ENCODE measurements at regions not wholly inside any gene's neighbourhood (a gene's known extent, or its start where the extent isn't known, plus 50 kb on each side); places are given as distances from the start of the nearest gene placed in this dataset.
A peak's percentile ranks its signal among the peaks of the same experiment; 100 is the strongest.

DNA sequence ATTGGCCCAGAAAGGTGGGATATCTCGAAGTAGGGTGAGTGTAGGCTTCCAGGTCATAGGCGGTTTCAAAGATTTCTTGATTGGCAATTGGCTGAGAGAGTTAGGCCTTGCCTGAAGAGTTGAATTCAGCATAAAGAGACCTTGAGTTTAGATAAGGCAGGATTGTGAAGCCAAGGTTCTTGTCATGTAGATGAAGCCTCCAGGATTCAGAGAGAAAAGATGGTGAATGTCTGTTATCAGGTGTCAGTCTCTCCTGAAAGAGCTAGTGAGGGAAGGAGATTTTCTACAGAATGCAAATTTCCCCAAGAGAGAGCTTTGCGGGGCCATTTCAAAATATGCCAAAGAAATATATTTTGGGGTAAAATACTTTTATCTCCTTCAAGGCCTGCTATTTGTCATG lies 217.0 kb upstream of the TLE3 start:
- no peak for DNase-seq (ENCODE audit: extremely low read depth in 1 of 2, low read depth in 1 of 2)

GRCh38 chr15:70314018-70314354 lies 216.3 kb upstream of the TLE3 start:
- no peak for DNase-seq (ENCODE audit: extremely low read depth in 1 of 2, low read depth in 1 of 2)

DNA sequence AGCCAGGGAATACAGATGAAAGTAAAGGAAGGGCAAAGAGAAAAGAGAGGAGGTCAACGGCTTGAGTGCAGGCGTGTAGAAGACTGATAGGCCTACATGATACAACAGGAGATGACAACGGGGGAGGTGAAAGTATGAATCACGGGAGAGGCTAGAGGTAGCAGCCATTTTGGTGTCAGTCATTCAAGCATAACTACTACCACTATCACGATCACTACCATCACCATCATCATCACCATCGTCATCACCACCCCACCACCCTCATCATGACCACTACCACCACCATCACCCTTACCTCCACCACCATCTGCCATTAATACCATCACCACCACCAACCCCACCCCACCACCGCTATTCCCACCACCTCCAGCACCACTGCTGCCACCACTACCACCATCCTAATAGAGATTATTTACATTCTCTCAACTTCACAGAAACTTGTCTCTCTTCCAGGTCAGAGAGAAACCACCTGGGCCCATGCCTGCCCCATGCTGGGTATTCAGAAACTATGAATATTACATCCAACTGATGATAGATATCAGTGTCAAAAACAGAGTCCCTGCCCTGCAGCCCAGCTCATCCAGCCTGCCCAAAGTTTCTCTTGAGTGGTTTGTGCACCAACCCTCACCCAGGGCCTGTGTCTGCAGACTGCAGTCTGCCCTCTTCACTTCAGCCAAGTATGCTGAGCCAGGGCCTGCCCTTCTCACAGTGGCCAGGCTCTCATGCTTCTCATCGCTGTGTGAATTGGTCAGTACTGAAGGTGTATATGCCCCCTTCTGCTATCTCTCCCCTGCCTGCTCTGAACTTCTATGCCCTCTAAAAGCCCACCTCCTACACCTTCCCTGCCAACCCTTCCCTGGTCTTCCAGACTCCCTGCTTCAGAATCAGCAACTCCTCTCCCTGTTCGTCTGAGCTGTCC lies 215.6 kb upstream of the TLE3 start:
- no peak for DNase-seq (ENCODE audit: extremely low read depth in 1 of 2, low read depth in 1 of 2)

DNA sequence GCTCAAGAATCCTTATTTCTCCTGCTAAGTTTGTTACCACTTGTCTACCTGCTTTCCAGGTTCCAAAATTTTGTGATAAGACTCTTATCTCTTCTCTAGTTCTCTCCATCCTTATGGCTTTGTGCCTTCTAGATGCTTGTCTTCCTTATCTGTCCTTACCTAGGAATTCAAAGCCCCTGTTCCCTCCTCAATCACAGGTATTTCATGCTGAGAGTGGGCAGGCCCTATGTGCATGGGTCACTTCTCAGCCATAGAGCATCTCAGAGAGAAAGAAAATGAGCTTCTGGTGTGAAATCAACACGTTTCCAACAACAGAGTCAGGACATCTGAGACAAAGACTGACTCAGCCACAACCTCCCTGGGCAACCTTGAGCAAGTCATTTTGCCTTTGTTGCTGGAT lies 214.1 kb upstream of the TLE3 start:
- no peak for DNase-seq (ENCODE audit: extremely low read depth in 1 of 2, low read depth in 1 of 2)

- no peak for DNase-seq (ENCODE audit: extremely low read depth in 1 of 2, low read depth in 1 of 2)
Observed at GRCh38 chr15:70309716-70310115, 212.0 kb upstream of the TLE3 start.

DNA sequence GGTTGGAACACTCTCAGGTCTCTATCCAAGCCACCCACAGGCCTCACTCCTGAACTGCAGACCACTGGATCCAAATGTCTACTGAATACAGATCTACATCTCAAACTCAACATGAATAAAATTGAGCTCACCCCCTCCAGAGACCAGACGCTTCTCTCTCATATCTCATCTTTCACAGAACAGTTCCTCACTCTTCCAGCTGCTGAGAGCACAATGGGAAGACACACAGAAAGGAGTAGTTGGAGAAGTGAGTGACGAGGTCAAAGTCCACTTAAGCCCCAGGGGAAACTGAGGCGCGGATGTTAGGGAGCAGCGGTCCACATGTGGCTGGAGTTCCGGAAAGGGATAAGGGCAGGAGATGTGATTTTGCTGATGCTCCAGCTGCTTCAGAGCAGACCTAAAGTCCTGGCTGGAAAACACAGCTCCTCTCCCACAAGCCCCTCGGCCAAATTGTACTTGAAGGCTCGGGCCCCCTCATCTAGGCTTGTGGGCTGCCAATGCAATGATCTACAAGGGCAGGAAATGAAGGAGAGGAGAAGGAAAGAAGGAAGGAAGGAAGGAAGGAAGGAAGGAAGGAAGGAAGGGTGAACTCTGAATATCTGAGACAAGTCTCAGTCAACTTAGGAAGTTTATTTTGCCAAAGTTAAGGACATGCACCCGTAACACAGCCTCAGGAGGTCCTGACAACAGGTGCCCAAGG lies 211.2 kb upstream of the TLE3 start:
- no peak for DNase-seq (ENCODE audit: extremely low read depth in 1 of 2, low read depth in 1 of 2)

GRCh38 chr15:70308011-70308734 lies 210.5 kb upstream of the TLE3 start:
- DNase-seq (ENCODE audit: extremely low read depth in 1 of 2, low read depth in 1 of 2): peak; percentile 41 to 51

- no peak for DNase-seq (ENCODE audit: extremely low read depth in 1 of 2, low read depth in 1 of 2)
Observed at GRCh38 chr15:70306582-70306981, 208.9 kb upstream of the TLE3 start.

GRCh38 chr15:70306081-70306480 lies 208.4 kb upstream of the TLE3 start:
- no peak for DNase-seq (ENCODE audit: extremely low read depth in 1 of 2, low read depth in 1 of 2)

- DNase-seq (ENCODE audit: extremely low read depth in 1 of 2, low read depth in 1 of 2): no peak
Observed at GRCh38 chr15:70303981-70304380, 206.3 kb upstream of the TLE3 start.

- DNase-seq (ENCODE audit: extremely low read depth in 1 of 2, low read depth in 1 of 2): no peak
Observed at GRCh38 chr15:70302360-70302759, 204.6 kb upstream of the TLE3 start.

DNA sequence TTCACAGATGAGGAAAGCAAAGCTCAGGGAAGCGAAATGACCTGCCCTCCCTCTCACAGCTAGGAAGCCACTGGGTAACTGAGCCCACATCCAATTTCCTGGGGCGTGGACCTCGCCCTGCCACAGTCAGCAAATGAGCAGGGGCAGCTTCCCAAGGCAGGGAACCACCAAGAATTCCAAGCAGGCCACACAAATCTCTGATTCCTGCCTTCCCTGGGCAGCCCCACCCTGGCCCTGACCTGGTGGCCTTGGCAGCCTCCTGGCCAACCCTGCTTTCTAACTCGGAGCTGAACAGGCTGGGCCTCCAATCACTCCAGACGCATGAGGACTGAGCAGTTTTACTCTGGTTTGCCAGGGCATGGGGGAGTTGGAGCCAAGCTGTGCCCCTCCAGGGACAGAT lies 203.7 kb upstream of the TLE3 start:
- DNase-seq (ENCODE audit: extremely low read depth in 1 of 2, low read depth in 1 of 2): no peak

- peak; percentile 63 to 79 for DNase-seq (ENCODE audit: extremely low read depth in 1 of 2, low read depth in 1 of 2)
Observed at GRCh38 chr15:70299931-70300869, 202.5 kb upstream of the TLE3 start.

DNA sequence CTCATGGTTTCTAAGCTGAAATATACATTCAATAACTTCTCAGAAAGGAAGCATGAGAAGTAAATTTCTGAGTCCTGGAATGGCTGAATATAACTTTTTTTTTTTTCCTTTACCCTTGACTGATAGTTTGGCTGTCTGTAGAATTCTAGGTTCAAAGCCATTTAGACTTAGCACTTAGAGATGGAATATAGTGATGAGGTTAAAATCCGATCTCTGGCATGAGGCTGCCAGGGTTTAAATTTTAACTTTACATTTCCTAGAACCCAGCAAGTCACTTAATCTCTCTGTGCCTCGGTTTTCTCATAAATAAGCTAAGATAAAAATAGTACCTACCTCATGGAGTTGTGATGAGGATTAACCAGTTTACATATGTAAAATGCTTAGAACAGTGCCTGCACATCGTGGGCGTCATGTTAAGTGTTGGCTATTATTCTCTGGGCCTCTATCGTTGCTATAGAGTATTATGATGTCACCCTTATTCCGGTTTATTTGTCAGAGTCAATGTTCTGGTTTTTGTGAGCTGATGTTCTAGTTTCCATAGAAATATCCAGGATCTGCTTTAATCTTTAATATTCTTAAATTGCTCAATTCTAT lies 199.8 kb upstream of the TLE3 start:
- DNase-seq (ENCODE audit: extremely low read depth in 1 of 2, low read depth in 1 of 2): no peak

DNA sequence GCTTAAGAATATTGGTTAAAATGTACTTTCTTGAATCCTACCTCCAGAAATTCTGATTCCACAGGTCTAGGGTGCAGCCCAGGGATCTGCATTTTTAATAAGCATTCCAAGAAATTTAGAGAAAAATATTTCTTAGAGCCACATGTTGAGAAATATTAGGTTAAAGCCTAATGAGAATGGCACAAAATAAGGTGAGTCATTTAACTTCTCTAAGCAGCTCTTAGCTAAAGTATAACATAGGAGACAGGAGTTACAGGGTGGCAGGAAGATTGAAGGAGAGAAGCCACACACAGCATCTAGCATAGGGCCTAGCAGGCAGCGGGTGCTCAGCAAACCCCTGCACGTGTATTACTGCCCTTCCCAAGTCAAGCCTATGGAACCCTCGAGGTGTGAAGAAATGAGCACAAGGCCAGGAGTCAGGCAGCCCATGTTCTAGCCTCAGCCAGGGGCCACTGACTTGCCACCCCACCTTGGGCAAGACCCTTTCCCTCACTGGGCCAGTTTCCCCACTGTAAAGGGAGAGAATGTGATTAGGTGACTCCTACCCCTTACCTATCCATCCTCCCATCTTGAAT lies 197.1 kb upstream of the TLE3 start:
- DNase-seq (ENCODE audit: extremely low read depth in 1 of 2, low read depth in 1 of 2): no peak

- no peak for DNase-seq (ENCODE audit: extremely low read depth in 1 of 2, low read depth in 1 of 2)
Observed at GRCh38 chr15:70293591-70294470, 196.1 kb upstream of the TLE3 start.

DNA sequence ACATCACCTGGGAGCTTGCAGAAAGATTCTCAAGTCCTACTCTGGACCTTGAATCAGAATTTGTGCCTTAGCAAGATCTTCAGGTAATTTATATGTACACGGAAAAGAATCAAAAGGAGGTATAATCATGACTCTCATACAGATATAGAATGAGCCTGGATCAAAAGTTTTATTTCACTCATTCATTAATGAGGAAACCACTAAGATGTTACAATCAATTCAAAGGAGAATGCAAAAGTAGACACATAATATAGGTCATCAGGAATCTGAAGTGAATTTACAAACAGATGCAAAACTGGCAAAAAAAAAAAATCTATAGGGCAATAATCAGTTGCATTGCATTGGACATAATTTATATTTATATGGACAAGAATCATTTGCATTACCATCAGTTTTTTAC lies 195.4 kb upstream of the TLE3 start:
- no peak for DNase-seq (ENCODE audit: extremely low read depth in 1 of 2, low read depth in 1 of 2)

GRCh38 chr15:70292076-70292760 lies 194.5 kb upstream of the TLE3 start:
- no peak for DNase-seq (ENCODE audit: extremely low read depth in 1 of 2, low read depth in 1 of 2)

All from stimulated activated CD8-positive, alpha-beta memory T cell treated with anti-CD3 and anti-CD28 coated beads, Interleukin-7, amount 100 ng/mL, for 48 hours (primary cell).